Activated T-helper 1 cell treated with Interleukin-2 at 50 U/mL for 16 hours (primary cell): ENCODE measurements at regions not wholly inside any gene's neighbourhood (a gene's known extent, or its start where the extent isn't known, plus 50 kb on each side); places are given as distances from the start of the nearest gene placed in this dataset.
"Not testable (repeated sequence)": the region's sequence is repeated elsewhere in the genome, so short reads cannot be mapped to it uniquely, and the experiment has no call there.

ENCODE experiments used
- DNase-seq: peaks from one replicate; pipeline ENCODE4 v3.0.0-alpha.2; 2020; ENCODE audit warnings: low read depth

GRCh38 chr19:13712767-13713201 is 51.5 kb upstream of the MRI1 start:
- DNase-seq, result no peak

DNA sequence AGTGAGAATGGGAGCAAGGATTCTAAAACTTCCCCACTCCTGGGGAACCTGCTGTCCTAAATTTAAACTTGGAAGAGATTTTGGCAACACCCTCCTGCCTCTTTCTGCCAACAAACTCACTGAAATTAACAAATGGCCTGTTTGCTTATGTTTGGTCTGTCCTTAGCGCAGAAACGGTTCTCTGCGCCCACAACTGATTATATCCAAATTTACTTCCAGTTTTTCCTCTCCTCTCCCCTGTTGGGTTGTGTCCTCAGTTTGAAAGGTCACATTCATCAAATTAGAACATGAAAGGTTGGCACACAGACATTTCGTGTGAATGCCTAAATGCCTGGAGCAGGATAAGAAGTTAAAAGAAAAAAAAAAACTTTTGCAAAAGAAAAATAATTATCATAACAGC is 56.4 kb upstream of the MRI1 start:
- no peak for DNase-seq

DNA sequence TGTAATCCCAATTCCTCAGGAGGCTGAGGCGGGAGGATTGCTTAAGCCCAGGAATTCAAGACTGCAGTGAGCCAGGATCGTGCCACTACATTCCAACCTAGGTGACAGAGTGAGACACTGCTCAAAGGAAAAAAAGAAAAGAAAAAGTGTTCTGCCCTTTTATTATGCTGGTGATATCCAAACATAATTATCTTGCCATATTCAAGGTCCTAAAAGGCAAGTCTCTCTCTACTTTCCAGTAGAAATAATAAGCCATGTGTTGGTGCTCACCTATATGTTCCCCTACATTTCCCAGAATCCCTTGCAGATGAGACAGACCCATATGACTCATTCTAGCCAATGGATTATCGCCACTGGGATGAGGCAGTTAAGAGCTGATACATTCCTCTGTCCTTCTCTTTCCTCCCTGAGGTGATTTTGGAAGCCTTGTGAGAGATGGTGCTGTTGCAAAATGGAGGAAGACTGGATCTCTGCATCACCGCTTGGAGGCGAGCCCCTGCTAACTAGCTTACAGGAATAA is 58.3 kb upstream of the MRI1 start:
- no peak for DNase-seq

- DNase-seq, result no peak
Measured at GRCh38 chr19:13705201-13705600, 59.1 kb upstream of the MRI1 start.

DNA sequence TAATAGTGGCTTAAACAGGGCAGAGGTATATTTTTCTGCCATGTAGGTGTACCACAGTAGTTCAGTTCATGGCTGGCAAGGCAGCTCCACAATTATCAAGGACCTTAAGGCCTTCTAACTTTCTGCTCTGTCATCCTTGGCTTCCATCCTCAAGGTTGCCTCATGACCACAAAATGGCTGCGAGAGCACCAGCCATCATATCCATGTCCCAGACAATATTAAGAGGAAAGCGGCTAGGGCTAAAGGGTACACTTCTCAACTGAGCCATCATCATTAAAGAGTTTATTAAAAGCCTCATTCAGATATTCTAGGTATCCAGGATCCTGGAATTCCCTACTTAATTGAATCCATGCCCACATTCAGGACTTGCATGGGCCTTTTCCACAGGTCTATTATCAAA is 62.7 kb upstream of the MRI1 start:
- no peak for DNase-seq

DNA sequence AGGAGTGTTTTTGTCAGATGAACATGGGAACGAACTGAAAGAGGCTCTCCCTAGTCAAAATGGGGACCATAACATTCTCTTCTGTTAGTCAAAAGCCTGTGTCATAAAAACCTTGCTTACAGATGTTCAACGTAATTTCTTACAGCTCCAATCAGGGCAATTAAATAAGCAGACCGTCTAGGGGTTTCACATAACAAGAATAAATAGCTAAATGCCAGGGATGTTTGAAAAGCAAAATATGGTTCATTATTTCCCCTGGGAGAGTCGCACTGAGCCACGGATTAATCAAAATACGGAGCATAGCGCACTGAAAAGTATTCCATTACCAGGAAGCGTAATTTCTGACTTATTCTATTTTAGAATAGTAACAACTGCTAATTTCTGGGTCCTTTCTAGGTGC is 63.7 kb upstream of the MRI1 start:
- no peak for DNase-seq

DNA sequence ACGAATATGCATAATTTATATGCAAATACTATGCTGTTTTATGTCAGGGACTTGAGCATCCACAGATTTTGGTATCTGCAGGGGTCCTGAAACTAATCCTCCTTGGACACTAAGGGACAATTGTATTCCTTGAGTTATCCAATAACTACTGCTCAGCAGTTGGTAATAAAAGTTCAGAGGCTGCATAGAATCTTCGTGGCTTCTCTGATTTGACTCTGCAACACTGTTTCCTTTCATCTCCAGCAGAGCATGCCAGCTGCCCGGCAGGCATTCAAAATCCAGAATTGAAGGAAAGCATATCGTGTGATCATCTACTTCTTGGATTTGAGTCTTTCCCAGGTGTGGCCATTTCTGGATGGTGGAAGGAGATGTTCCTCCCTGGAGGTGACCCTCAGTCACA is 64.5 kb upstream of the MRI1 start:
- no peak for DNase-seq

DNA sequence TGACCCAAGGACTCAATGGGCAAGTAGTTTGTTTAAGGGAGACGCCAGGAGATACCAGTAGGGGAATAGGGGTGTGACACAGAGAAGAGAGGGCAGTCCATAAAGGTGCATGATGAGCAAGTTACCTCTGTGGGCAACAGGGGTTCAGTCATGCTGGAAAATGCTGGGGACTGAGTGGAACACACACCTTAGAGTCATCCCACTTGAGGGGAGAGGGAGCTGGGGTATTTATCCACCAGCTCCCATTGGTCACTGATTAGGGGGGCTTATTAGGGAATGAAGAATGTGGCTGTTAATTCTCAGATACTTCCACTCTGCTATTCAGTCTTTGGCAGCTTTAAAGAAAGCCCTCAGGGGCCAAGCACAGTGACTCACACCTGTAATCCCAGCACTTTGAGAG is 67.5 kb upstream of the MRI1 start:
- no peak for DNase-seq

- no peak for DNase-seq
Measured at GRCh38 chr19:13693889-13694288, 70.4 kb upstream of the MRI1 start.

- no peak for DNase-seq
Measured at GRCh38 chr19:13691569-13692435, 72.5 kb upstream of the MRI1 start.

DNA sequence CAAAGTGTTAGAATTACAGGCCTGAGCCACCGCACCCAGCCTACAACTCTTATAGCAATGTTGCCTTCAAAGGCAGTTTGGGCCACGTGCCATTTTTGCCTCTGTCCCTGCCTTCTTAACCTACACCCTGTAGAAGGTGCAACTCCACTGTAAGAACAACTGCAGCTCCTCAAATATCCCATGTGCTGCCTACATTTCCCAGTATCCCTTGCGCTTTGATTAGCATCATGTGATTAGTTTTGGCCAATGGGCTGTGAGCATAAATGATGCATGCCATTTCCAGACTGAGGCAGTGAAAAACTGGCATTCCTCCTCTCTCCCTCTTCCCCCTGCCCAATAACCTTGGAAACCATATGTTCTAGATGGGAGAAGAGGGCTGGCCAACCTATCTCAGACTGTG is 75.2 kb upstream of the MRI1 start:
- DNase-seq, result no peak

GRCh38 chr19:13684021-13684420 is 80.3 kb upstream of the MRI1 start:
- no peak for DNase-seq

DNA sequence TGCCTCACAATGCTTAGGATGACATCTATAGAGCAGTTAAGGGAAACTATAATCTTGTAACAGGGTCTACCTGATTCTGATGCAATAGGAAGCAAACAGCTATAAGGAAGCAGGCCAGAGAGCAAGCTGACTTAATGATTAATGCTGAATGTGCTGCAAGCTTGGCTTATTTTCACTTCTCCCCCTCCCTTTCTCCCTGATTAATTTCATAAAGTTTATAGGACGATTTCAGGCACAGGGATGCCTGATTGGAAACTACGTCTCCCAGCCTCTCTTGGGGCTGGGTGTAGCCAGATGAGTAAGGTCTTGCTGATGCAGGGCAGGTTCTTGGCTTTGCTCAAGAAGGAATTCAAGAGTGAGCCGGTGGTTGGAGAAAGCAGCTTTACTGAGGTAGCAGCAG is 82.8 kb upstream of the MRI1 start:
- no peak for DNase-seq

DNA sequence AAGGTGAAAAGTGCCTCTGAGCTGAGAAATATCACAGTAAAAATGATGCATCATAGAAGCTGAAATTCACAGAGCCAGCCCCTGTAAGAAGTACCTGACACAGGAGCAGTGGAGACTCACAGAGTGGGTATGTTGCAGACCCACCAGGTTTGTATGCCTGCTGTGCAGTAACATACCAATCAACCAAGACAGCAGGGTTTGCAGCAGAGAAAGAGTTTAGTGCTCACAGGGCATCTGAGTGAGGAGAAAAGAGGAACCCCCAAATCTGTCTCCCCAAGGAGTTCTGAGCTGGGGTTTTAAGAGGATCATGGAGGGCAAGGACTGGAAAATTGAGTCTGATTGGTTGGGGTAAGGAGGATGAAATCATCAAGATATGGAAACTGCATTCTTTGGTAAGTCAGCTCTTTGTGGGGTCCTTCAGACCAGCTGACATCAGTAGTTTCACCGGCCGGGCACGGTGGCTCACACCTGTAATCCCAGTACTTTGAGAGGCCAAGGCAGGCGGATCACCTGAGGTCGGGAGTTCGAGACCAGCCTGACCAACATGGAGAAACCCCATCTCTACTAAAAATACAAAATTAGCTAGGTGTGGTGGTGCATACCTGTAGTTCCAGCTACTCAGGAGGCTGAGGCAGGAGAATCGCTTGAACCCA is 83.5 kb upstream of the MRI1 start:
- not testable (repeated sequence) for DNase-seq

DNA sequence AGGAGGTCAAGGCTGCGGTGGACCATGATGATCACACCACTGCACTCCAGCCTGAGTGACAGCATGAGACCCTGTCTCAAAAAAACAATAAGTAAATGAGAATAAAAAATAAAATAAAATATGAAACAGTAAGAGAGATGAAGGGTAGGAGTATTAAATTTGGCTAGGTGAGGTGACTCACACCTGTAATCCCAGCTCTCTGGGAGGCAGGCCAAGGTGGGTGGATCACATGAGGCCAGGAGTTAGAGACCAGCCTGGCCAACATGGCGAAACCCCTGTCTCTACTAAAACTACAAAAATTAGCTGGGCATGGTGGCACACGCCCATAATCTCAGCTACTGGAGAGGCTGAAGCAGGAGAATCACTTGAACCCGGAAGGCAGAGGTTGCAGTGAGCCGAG is 87.4 kb upstream of the MRI1 start:
- DNase-seq, result not testable (repeated sequence)

- DNase-seq, result not testable (repeated sequence)
Measured at GRCh38 chr19:13672480-13673175, 91.7 kb upstream of the MRI1 start.

DNA sequence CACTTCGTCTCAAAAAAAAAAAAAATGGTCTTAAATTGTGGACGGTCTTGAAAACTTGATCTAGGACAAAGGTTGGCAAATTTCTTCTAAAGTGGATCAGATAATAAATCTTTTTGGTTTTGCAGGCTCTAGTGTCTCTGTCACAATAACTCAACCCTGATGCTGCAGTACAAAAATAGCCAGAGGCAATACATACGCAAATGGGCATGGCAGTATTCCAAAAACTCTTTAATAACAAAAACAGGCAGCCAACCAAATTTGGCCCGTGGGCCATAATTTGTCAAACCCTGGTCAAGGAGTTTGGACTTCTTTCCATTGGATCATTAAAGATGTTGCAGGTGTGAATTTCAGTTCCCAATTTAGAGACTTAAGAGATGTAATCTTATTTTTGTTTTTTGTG is 93.5 kb upstream of the MRI1 start:
- DNase-seq, result no peak

DNA sequence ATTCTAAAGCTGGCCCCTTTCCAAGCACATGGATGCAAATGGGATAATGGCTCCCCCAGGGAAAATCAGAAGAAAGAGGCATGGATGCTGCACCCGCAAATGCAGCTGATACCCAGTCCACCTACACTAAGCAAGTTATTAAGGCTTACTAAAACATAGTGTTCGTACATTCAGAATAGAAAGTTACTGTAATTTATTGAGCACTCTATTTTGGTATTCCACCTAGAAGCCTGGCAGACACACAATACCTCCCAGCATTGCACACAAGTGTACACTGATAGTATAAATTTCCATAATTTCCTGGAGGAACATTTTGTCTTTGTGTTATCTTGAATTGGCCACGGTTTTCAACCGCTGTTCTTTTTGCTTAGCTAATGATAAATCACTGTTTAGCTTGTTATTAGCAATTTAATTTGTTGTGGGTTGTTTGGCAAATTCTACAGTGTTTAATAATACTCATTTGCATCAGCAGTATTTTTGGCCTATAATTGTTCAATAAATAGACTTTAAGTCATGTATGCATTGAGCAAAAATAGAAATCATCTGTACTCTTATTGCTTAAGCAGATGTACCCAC is 94.5 kb upstream of the MRI1 start:
- DNase-seq, result no peak

- DNase-seq, result no peak
Measured at GRCh38 chr19:13668964-13669363, 95.4 kb upstream of the MRI1 start.

DNA sequence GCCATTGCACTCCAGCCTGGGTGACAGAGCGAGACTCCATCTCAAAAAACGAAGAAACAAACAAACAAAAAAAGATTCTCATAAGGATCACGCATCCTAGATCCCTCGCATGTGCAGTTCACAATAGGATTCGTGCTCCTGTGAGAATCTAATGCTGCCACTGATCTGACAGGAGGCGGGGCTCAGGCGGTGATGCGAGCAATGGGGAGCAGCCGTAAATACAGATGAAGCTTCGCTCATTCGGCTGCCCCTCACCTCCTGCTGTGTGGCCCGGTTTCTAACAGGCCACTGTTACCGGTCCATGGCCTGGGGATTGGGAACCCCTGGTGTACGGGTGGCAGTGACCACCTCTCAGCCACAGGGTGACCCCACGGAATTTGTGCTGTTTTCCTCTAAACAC is 98.2 kb upstream of the MRI1 start:
- no peak for DNase-seq

- DNase-seq, result no peak
Measured at GRCh38 chr19:13665125-13665905, 99.0 kb upstream of the MRI1 start.
